RWPE2 (cell line): ENCODE measurements at regions not wholly inside any gene's neighbourhood (a gene's known extent, or its start where the extent isn't known, plus 50 kb on each side); places are given as distances from the start of the nearest gene placed in this dataset.

Experiments used
- ATAC-seq: fragments of 200-7000 bp; cut with Tn5 transposase; 3 replicates; pipeline ENCODE4 v1.9.1; 2021; ENCODE audit warnings: low read depth
- DNase-seq: peaks from one replicate; pipeline ENCODE4 v3.0.0-alpha.2; 2020; ENCODE audit warnings: low spot score
- H3K27ac ChIP-seq: fragments of 450-650 bp; 2 replicates; pipeline ENCODE4 v1.5.1; 2017; ENCODE audit warnings: mild to moderate bottlenecking; ENCODE audit not compliant: poor library complexity, severe bottlenecking
- H3K27me3 ChIP-seq: fragments of 250-450 bp; sonication (Bioruptor Pico); 2 replicates; pipeline ENCODE4 v1.5.1; 2021; ENCODE audit warnings: mild to moderate bottlenecking, moderate library complexity; ENCODE audit not compliant: insufficient read depth, poor library complexity, severe bottlenecking
- H3K36me3 ChIP-seq: fragments of 250-450 bp; sonication (Bioruptor Pico); 2 replicates; pipeline ENCODE4 v1.5.1; 2020; ENCODE audit warnings: low read depth, mild to moderate bottlenecking, moderate library complexity
- H3K4me1 ChIP-seq: fragments of 250-450 bp; sonication (Bioruptor Pico); 2 replicates; pipeline ENCODE4 v1.5.1; 2021; ENCODE audit warnings: mild to moderate bottlenecking, moderate library complexity; ENCODE audit not compliant: insufficient read depth, poor library complexity, severe bottlenecking
- H3K4me3 ChIP-seq: fragments of 250-450 bp; sonication (Bioruptor Pico); 2 replicates; pipeline ENCODE4 v1.5.1; 2021; ENCODE audit warnings: mild to moderate bottlenecking, moderate library complexity; ENCODE audit not compliant: severe bottlenecking
- H3K9me3 ChIP-seq: fragments of 250-450 bp; sonication (Bioruptor Pico); 2 replicates; pipeline ENCODE4 v1.5.1; 2021; ENCODE audit warnings: mild to moderate bottlenecking, moderate library complexity; ENCODE audit not compliant: severe bottlenecking
- TF ChIP-seq, protein P1 (sequence below): fragments of 450-650 bp; IDR thresholded peaks from one replicate; pipeline ENCODE4 v1.5.1; 2017; ENCODE audit warnings: mild to moderate bottlenecking, moderate library complexity; ENCODE audit not compliant: poor library complexity, severe bottlenecking

GRCh38 chr10:52903397-52903938 is 130.9 kb upstream of the MBL2 start:
- Histone ChIP-seq H3K9me3 (no peaks in the 10 kb centered on the region), H3K4me3 (no peak overlapping the region), H3K27ac (no peak overlapping the region), H3K27me3 (no peaks in the 10 kb centered on the region), H3K36me3 (no peaks in the 10 kb centered on the region), H3K4me1 (no peaks in the 10 kb centered on the region)
- ATAC-seq: no peak
- TF ChIP-seq, protein P1, sequence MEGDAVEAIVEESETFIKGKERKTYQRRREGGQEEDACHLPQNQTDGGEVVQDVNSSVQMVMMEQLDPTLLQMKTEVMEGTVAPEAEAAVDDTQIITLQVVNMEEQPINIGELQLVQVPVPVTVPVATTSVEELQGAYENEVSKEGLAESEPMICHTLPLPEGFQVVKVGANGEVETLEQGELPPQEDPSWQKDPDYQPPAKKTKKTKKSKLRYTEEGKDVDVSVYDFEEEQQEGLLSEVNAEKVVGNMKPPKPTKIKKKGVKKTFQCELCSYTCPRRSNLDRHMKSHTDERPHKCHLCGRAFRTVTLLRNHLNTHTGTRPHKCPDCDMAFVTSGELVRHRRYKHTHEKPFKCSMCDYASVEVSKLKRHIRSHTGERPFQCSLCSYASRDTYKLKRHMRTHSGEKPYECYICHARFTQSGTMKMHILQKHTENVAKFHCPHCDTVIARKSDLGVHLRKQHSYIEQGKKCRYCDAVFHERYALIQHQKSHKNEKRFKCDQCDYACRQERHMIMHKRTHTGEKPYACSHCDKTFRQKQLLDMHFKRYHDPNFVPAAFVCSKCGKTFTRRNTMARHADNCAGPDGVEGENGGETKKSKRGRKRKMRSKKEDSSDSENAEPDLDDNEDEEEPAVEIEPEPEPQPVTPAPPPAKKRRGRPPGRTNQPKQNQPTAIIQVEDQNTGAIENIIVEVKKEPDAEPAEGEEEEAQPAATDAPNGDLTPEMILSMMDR: no peak
- no peak for DNase-seq

GRCh38 chr10:52900593-52900992 is 128.0 kb upstream of the MBL2 start:
- no peak for DNase-seq
- ATAC-seq: no peak
- no peaks in the 10 kb centered on the region for H3K36me3 ChIP-seq
- H3K4me3 ChIP-seq: no peak overlapping the region
- H3K4me1 ChIP-seq: peaks cover 10% of the 10 kb centered on the region
- H3K9me3 ChIP-seq: no peaks in the 10 kb centered on the region
- H3K27me3 ChIP-seq: no peaks in the 10 kb centered on the region
- TF ChIP-seq, protein P1: no peak
- no peak overlapping the region for H3K27ac ChIP-seq

DNA sequence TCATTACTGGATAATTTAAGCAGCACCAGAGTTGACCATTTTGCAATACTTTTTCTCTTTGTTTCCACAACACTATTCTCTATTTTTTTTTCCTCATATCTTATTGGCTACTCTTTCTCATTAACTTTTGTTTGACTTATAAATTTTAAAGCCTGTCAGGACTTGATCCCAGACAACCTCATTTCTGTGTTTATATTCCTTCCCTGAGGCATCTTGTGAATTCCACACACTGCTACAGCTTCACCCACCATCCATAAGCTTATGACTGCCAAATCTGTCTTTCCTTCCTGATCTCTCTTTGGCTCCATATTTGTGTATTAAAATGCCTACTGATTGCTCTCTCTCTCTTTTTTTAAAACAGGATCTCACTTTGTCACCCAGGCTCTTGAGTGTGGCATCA is 124.6 kb upstream of the MBL2 start:
- no peak for DNase-seq
- TF ChIP-seq, protein P1: no peak

GRCh38 chr10:52895059-52895458 is 122.5 kb upstream of the MBL2 start:
- ATAC-seq (no peak), DNase-seq (no peak)
- Histone ChIP-seq H3K27me3 (no peaks in the 10 kb centered on the region), H3K27ac (no peak overlapping the region), H3K4me3 (no peak overlapping the region), H3K4me1 (peaks cover 10% of the 10 kb centered on the region), H3K9me3 (no peaks in the 10 kb centered on the region), H3K36me3 (no peaks in the 10 kb centered on the region)
- TF ChIP-seq, protein P1: no peak

More for the DNA sequence above, 124.6 kb upstream of the MBL2 start:
- no peaks in the 10 kb centered on the region for H3K9me3 ChIP-seq
- H3K27me3 ChIP-seq: no peaks in the 10 kb centered on the region
- H3K4me3 ChIP-seq: no peak overlapping the region
- peaks cover 10% of the 10 kb centered on the region for H3K4me1 ChIP-seq
- ATAC-seq: peak; percentile 62
- H3K27ac ChIP-seq: no peak overlapping the region
- no peaks in the 10 kb centered on the region for H3K36me3 ChIP-seq

DNA sequence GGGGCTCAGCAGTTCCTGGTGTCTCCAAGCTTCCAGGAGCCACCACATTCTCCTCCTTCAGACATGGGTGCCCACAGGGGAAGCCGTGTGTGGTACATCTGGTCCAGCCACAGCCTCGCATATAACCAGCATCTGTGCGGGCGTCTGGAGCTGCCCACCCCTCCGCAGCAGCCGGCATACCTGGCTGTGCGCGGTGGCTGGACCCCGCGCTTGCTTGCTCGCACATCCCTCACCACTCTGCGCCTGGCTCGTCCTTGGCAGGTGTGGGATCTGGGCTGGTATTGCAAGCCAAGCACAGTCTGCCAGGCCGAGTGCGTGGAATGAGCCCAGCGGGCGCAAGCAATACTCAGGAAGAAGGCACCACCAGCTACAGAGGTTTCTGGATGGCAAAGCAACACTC is 117.7 kb upstream of the MBL2 start:
- H3K27ac ChIP-seq: no peak overlapping the region
- no peaks in the 10 kb centered on the region for H3K4me1 ChIP-seq
- no peak for ATAC-seq
- no peaks in the 10 kb centered on the region for H3K9me3 ChIP-seq
- H3K4me3 ChIP-seq: no peak overlapping the region
- TF ChIP-seq, protein P1: no peak
- DNase-seq: no peak
- no peaks in the 10 kb centered on the region for H3K27me3 ChIP-seq
- H3K36me3 ChIP-seq: no peaks in the 10 kb centered on the region
